Small intestine (tissue), 7 donors: ENCODE measurements at regions not wholly inside any gene's neighbourhood (a gene's known extent, or its start where the extent isn't known, plus 50 kb on each side); places are given as distances from the start of the nearest gene placed in this dataset.

Source experiments
- DNase-seq, 2 donors: peaks; one replicate each; pipeline versions ENCODE4 v3.0.0 to v3.0.0-alpha.2; 2013
- FAIRE-seq: peaks from 2 replicates; lab custom pipeline; 2012; peaks lifted over from hg19 to GRCh38; lab: Jason Lieb, UNC
- H3K27ac ChIP-seq, 3 donors: one replicate each; pipeline ENCODE4 v1.5.1; 2013; ENCODE audit warnings: low read length in 2 of 3, mild to moderate bottlenecking in 2 of 3, control low read depth in 1 of 3, inconsistent platforms in 1 of 3, low read depth in 1 of 3, moderate library complexity in 1 of 3
- H3K27me3 ChIP-seq, 3 donors: one replicate each; pipeline ENCODE4 v1.6.1; 2013; ENCODE audit warnings: low read length in 3 of 3, inconsistent platforms in 1 of 3; ENCODE audit not compliant: control insufficient read depth in 3 of 3, insufficient read depth in 3 of 3
- H3K36me3 ChIP-seq, 3 donors: one replicate each; pipeline ENCODE4 v1.6.1; 2013; ENCODE audit warnings: low read length in 3 of 3, inconsistent platforms in 1 of 3, low read depth in 1 of 3, mild to moderate bottlenecking in 1 of 3, moderate library complexity in 1 of 3; ENCODE audit not compliant: control insufficient read depth in 3 of 3, insufficient read depth in 2 of 3
- H3K4me1 ChIP-seq, 3 donors: one replicate each; pipeline ENCODE4 v1.6.1; 2013; ENCODE audit warnings: low read length in 2 of 3, inconsistent platforms in 1 of 3, low read depth in 1 of 3, mild to moderate bottlenecking in 1 of 3, moderate library complexity in 1 of 3; ENCODE audit not compliant: control insufficient read depth in 3 of 3, insufficient read depth in 2 of 3
- H3K4me3 ChIP-seq, 3 donors: one replicate each; pipeline ENCODE4 v1.5.1; 2013; ENCODE audit warnings: low read length in 3 of 3, control low read depth in 1 of 3, inconsistent platforms in 1 of 3, low read depth in 1 of 3, mild to moderate bottlenecking in 1 of 3, moderate library complexity in 1 of 3
- H3K9me3 ChIP-seq, 2 donors: one replicate each; pipeline ENCODE4 v1.6.1; 2013; ENCODE audit warnings: low read depth in 1 of 2, low read length in 1 of 2; ENCODE audit not compliant: control insufficient read depth in 2 of 2, insufficient read depth in 1 of 2
- WGBS, 3 donors: extraction: QIAGEN DNeasy Blood & Tissue Kit; methylation state at CpG; one replicate each; pipeline ENCODE4 v1.1.7; 2013; 5-methylcytosine and 5-hydroxymethylcytosine counted together
- donor health status: healthy with polysubstance abuse.
- donor health status: control.
- donor health status: control.
- donor health status: Bipolar disorder and iron deficiency.
- donor health status: healthy.

GRCh38 chr18:4831791-4832375, 365.2 kb downstream of the AKAIN1 start:
- no peak overlapping the region for H3K4me3 ChIP-seq
- FAIRE-seq (no peak), DNase-seq (no peak)
- H3K9me3 ChIP-seq = no peaks in the 10 kb centered on the region
- 68 to 75% (median 72%) methylated on average over 5 of the region's 5 CpGs for WGBS, 3 donors
- no peaks in the 10 kb centered on the region for H3K36me3 ChIP-seq
- no peak overlapping the region for H3K27ac ChIP-seq
- no peaks in the 10 kb centered on the region for H3K27me3 ChIP-seq
- H3K4me1 ChIP-seq = no peaks in the 10 kb centered on the region

- no peak for FAIRE-seq
- WGBS, 3 donors = 52 to 66% (median 57%) methylated on average over 2 of the region's 2 CpGs
- no peaks in the 10 kb centered on the region for H3K27me3 ChIP-seq
Measured at GRCh38 chr18:4831127-4831526, 365.9 kb downstream of the AKAIN1 start.

GRCh38 chr18:4823091-4823490, 368.0 kb upstream of the DLGAP1 start:
- no peak for DNase-seq
- Histone ChIP-seq H3K9me3 (peaks cover 0 to 1% of the 10 kb centered on the region in 2 donors), H3K4me3 (no peak overlapping the region), H3K36me3 (no peaks in the 10 kb centered on the region), H3K27me3 (no peaks in the 10 kb centered on the region), H3K4me1 (no peaks in the 10 kb centered on the region), H3K27ac (no peak overlapping the region)
- WGBS, 3 donors = 55 to 75% (median 61%) methylated on average over 3 of the region's 3 CpGs
- no peak for FAIRE-seq

More at GRCh38 chr18:4831127-4831526, 365.9 kb downstream of the AKAIN1 start:
- Histone ChIP-seq H3K9me3 (no peaks in the 10 kb centered on the region), H3K4me1 (no peaks in the 10 kb centered on the region), H3K4me3 (no peak overlapping the region), H3K36me3 (no peaks in the 10 kb centered on the region), H3K27ac (no peak overlapping the region)
- no peak for DNase-seq

- Histone ChIP-seq H3K4me3 (no peak overlapping the region), H3K36me3 (no peaks in the 10 kb centered on the region), H3K9me3 (peaks cover 0 to 1% of the 10 kb centered on the region in 2 donors), H3K27ac (no peak overlapping the region), H3K27me3 (no peaks in the 10 kb centered on the region), H3K4me1 (no peaks in the 10 kb centered on the region)
- DNase-seq = no peak
- FAIRE-seq = no peak
- 74 to 77% (median 74%) methylated on average over 2 of the region's 2 CpGs for WGBS, 3 donors
Measured at GRCh38 chr18:4821801-4822200, 366.7 kb upstream of the DLGAP1 start.

- H3K4me1 ChIP-seq = no peaks in the 10 kb centered on the region
- H3K9me3 ChIP-seq = peaks cover 1 to 9% of the 10 kb centered on the region in 2 donors
- DNase-seq (no peak), FAIRE-seq (no peak)
- no peak overlapping the region for H3K27ac ChIP-seq
- H3K27me3 ChIP-seq = no peaks in the 10 kb centered on the region
- H3K36me3 ChIP-seq = no peaks in the 10 kb centered on the region
- 50 to 76% (median 76%) methylated on average over 1 of the region's 1 CpG for WGBS, 3 donors
- H3K4me3 ChIP-seq = no peak overlapping the region
Measured at GRCh38 chr18:4817665-4818064, 362.6 kb upstream of the DLGAP1 start.

- peaks cover 1 to 9% of the 10 kb centered on the region in 2 donors for H3K9me3 ChIP-seq
- no peaks in the 10 kb centered on the region for H3K27me3 ChIP-seq
- FAIRE-seq (no peak), DNase-seq (no peak)
- H3K27ac ChIP-seq = no peak overlapping the region
- H3K36me3 ChIP-seq = no peaks in the 10 kb centered on the region
- no peak overlapping the region for H3K4me3 ChIP-seq
- H3K4me1 ChIP-seq = no peaks in the 10 kb centered on the region
- 68 to 78% (median 74%) methylated on average over 2 of the region's 2 CpGs for WGBS, 3 donors
Measured at GRCh38 chr18:4813708-4814107, 358.6 kb upstream of the DLGAP1 start.

GRCh38 chr18:4808891-4809290, 353.8 kb upstream of the DLGAP1 start:
- 77 to 93% (median 88%) methylated on average over 3 of the region's 3 CpGs for WGBS, 3 donors
- H3K9me3 ChIP-seq = no peaks in the 10 kb centered on the region
- H3K27me3 ChIP-seq = no peaks in the 10 kb centered on the region
- H3K4me1 ChIP-seq = no peaks in the 10 kb centered on the region
- no peak for FAIRE-seq
- no peak overlapping the region for H3K4me3 ChIP-seq
- DNase-seq = no peak
- no peak overlapping the region for H3K27ac ChIP-seq
- H3K36me3 ChIP-seq = no peaks in the 10 kb centered on the region

GRCh38 chr18:4807604-4808293, 352.6 kb upstream of the DLGAP1 start:
- Histone ChIP-seq H3K27me3 (no peaks in the 10 kb centered on the region), H3K4me3 (no peak overlapping the region), H3K27ac (no peak overlapping the region), H3K9me3 (peaks cover under 1 to 7% of the 10 kb centered on the region in 2 donors), H3K4me1 (no peaks in the 10 kb centered on the region), H3K36me3 (no peaks in the 10 kb centered on the region)
- whole genome bisulfite sequencing, 3 donors = 88 to 93% (median 91%) methylated on average over 18 of the region's 18 CpGs
- FAIRE-seq = no peak
- no peak for DNase-seq
